IPS-18c (cell line): ENCODE measurements at regions not wholly inside any gene's neighbourhood (a gene's known extent, or its start where the extent isn't known, plus 50 kb on each side); places are given as distances from the start of the nearest gene placed in this dataset.
"Not testable (repeated sequence)": the region's sequence is repeated elsewhere in the genome, so short reads cannot be mapped to it uniquely, and the experiment has no call there.

Experiments
- H3K4me3 ChIP-seq: 2 replicates; pipeline ENCODE4 v1.7.0; 2013; ENCODE audit warnings: low read depth, mild to moderate bottlenecking, low read length, moderate library complexity; ENCODE audit not compliant: insufficient read depth
- H3K9me3 ChIP-seq: one replicate; pipeline ENCODE4 v1.6.1; 2013; ENCODE audit warnings: mild to moderate bottlenecking, low read length, moderate library complexity; ENCODE audit not compliant: control insufficient read depth, insufficient read depth

DNA sequence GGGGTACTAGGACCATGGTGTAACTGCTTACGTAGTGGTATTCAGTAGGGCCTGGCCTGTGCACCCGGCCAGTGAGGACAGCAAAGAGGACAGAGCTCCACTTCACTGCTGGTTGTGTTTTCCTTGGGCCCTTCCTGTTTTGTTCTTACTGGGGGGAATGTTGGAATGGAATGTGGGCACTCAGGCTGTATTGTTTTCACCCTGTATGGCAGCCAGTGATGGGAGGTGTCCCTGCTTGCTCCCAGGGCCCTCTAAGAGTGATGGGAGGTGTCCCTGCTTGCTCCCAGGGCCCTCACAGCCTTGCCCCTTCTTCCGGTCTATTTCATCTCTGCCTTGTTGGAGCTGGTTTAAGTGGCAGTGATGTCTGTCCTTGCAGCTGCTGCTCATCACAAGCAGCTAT lies 158.0 kb downstream of the ATP6V0E2 start:
- H3K4me3 ChIP-seq, H3K9me3 ChIP-seq: not testable (repeated sequence)

GRCh38 chr7:150033711-150034110 lies 159.9 kb downstream of the ATP6V0E2 start:
- H3K4me3 ChIP-seq, H3K9me3 ChIP-seq: not testable (repeated sequence)

DNA sequence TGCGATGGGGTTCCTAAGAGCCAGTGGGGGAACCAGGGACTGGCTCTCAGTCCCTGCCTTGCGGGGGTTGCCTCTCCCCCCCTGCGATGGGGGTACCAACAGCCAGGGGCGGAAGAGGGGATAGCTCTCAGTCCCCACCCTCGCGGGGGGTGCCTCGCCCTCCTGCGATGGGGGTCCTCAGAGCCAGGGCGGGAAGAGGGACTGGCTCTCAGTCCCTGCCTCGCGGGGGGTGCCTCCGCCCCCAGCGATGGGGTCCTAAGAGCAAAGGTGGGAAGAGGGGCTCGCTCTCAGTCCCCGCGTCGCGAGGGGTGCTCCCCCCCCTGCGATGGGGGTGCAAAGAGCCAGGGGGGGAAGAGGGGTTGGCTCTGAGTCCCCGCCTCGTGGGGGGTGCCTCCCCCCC lies 162.0 kb downstream of the ATP6V0E2 start:
- H3K4me3 ChIP-seq: not testable (repeated sequence)

GRCh38 chr7:150039061-150039460 lies 165.3 kb downstream of the ATP6V0E2 start:
- H3K9me3 ChIP-seq: not testable (repeated sequence)

More for the DNA sequence above, 162.0 kb downstream of the ATP6V0E2 start:
- H3K9me3 ChIP-seq: not testable (repeated sequence)

GRCh38 chr7:150042281-150042680 lies 168.5 kb downstream of the ATP6V0E2 start:
- not testable (repeated sequence) for H3K9me3 ChIP-seq, H3K4me3 ChIP-seq

More at GRCh38 chr7:150039061-150039460, 165.3 kb downstream of the ATP6V0E2 start:
- not testable (repeated sequence) for H3K4me3 ChIP-seq

- H3K4me3 ChIP-seq, H3K9me3 ChIP-seq: not testable (repeated sequence)
Observed at GRCh38 chr7:150044771-150045170, 171.0 kb downstream of the ATP6V0E2 start.

DNA sequence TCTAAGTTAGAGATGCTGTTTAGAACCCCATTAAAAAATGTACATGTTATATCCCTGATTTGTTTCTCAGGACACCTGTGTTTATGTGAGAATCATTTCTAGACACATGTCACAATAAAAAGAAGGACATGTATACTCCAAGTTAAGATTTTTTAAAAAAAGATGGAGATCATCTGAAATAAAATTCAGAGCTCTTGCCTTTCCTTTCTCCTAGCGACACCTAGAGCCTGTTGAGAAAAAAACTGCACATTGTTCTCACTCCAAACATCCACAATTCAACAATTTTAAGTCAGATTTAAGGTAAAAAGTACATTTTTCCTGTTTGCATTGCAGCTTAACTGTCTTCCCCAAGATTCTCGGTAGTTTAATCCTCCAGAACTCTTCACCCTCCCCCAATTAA lies 171.8 kb downstream of the ATP6V0E2 start:
- H3K9me3 ChIP-seq, H3K4me3 ChIP-seq: not testable (repeated sequence)

DNA sequence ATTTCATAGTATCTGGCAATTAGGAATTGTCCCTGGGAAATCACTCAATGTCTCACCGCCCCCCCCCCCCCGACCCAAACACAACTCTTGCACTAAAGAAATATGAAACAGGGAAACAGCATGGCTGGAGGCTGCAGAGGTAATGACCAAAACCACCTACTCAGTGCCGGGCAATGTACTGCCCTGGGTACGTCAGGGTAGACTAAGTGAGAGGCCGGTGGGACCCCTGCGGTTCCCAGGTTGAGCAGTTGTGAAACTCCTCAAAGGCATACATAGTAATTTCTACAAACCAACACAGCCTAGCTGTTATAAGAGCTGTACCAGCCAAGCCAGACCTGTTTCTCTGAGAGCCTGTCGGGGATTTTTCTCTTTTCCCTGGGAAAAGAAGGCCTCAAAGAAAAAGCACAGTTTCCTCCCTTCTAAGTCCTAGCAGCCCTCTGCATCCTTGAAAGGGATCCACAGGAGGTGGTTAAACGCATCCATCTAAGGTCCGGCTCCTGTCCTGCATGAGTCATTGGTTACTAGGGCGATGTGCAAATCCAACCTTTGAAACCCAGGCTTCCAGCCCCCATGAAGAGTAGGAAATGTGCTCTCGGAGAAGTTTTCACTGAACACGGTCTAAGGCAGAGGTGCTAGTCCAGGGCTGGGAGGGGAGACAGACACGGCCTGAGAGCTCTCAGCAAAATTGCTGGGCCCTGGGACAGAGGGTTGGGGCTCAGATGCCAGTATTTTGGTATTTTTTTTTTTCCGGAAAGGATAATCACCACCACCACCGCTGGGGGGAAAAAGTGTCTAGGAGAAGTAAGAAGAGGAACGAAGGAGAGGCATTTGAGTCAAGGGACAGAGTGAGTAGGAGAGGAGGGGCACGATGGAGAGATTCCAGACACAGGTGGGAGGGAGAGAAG lies 172.8 kb downstream of the ATP6V0E2 start:
- H3K4me3 ChIP-seq, H3K9me3 ChIP-seq: not testable (repeated sequence)

DNA sequence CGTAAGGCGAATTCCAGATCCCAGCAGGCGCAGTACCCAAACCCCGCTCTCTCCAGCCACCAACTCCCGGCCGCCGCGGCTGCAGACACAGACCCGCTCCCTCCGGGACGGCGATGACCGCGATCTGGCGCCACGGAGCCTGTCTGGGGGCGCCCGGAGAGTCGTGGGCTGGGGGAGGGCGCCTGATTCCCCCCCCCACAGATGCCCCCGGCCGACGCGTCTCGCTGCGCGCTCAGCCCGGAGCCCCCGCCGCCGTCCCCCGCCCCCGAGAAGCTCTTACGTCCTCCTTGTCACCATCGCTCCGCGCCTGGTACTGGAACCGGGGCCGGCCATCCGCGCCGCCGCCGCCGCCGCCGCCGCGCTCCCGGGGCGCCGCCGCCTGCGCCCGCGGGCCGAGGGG lies 173.6 kb downstream of the ATP6V0E2 start:
- peak overlapping the region; percentile 31; the same call in 1 of the 2 replicates for H3K4me3 ChIP-seq
- H3K9me3 ChIP-seq: not testable (repeated sequence)

DNA sequence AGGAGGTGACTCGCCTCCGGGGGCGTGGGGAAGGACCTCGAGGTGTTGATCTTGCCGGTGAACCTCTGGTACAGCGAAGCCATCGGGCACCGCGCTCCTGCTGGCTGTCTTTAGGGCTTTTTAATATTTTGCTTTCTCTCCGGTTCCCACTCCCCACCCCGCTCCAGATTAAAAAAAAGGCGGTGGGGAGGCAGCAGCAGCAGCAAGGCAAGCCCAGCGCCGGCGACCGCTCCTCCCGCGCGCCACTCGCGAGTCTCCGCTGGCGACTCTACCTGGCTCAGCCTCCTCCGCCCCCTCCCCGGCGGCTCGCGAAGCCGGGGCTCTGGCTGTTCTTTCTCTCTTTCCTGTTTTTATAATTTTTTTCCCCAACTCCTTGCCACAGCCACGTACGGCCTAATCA lies 174.0 kb downstream of the ATP6V0E2 start:
- peak overlapping the region; percentile 20; the same call in 1 of the 2 replicates for H3K4me3 ChIP-seq
- H3K9me3 ChIP-seq: not testable (repeated sequence)

DNA sequence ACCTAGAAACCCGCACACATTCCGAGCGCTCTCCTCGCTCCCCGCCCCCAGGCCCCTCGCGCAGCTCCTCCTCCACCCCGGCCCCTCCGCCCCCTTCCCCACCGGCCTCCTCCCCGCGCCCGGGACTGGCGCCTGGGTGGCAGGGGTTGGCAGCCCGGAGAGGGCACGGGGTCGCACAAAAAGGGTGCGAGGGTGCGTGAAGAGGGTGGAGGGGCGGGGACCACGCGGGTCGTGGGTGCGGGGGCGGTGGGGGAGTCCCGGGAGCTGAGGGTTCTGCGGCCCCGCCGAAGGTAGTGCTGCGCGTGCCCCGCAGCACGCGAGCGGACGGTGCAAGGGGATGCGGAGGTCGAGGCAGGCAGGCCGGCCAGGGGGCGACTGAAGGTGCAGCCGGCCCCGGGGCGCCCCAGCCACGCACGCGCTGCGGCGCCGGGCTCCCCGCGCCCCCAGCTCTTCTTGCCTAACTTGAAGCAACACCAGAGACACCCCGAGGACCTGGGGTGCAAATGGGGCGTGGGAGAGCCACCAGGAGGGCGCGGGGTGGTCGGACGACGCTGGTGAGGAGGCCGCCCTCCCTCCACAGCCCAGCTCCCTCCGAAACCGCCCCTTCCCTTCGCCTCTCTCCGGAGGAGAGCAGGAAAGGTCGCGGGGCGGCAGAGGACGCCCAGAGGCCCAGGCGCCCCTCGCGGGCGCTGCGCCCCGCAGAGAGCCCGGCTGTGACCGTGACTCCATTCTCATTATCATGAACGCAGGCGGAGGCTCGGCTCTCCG lies 174.7 kb downstream of the ATP6V0E2 start:
- H3K4me3 ChIP-seq: peak overlapping the region; percentile 43; the same call in 1 of the 2 replicates
- H3K9me3 ChIP-seq: not testable (repeated sequence)

DNA sequence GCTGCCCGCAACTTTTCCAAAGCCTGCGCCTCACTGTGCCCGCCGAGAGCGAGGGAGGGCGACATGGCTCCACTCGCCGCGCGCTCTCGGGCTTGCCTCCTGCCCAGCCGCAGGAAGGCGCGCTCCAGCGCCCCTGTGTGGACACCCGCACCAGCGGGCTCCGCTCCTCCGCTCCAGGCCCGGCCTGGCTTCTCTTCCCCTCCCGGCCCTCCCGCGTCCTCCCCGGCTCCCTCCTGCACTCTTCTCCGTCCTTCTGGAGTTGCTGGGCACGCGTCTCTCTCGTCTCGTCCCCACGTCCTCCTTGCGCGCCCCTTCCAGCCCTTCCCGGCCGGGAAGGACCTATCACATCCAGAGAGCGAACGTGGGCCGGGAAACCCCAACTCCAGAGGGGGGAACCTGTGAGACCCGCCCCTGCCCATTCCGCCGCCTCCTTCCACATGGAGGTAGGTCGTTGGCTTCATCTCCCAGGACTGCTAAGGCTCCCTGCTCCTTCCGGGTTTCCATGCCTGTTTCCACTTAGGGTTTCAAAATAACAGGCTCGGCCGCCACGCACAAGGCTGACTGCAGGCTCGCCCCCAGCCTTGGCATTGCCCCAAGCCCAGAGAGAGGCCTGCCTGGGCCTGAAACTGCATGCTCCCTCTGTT lies 175.4 kb downstream of the ATP6V0E2 start:
- peak overlapping the region; percentile 43; the same call in 1 of the 2 replicates for H3K4me3 ChIP-seq

DNA sequence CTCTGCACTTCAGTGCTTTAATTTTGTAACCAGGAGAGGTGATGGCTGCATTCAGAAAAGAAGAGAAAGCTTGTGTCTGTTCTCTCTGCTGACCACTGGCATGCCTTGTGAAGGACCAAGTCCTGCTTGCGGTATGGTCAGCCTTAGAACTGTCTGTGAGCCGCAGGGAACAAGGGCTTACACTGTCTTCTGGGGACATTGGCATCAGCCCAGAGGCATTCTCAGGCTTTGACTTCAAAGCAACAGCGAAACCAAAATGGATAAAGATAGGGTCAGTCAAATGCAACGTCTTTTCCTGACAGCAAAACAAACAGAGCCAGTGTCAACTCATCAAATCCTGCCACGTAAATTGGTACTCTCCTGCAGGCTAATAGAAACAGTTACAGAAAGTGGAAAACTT lies 179.6 kb downstream of the ATP6V0E2 start:
- not testable (repeated sequence) for H3K9me3 ChIP-seq, H3K4me3 ChIP-seq

More for the DNA sequence above, 175.4 kb downstream of the ATP6V0E2 start:
- H3K9me3 ChIP-seq: not testable (repeated sequence)

DNA sequence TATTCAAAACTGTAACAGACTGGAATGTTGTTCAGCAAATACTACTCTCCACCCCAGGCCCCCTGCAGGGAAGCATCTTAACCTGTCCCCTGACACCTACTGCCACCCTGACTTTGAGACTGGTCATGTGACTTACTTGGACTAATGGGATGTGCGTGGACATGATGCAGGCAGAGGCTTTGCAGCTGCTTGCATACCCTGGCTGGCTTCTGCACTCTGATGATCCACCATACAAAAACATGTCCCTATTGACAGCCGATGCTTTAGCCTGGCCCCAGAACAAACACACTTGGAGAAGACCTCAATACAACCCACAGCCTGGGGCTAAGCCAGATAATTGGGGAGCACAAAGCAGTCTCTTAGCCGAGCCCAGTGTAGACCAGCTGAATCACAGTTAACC lies 180.5 kb downstream of the ATP6V0E2 start:
- H3K4me3 ChIP-seq, H3K9me3 ChIP-seq: not testable (repeated sequence)

GRCh38 chr7:150060259-150061221 lies 186.8 kb downstream of the ATP6V0E2 start:
- not testable (repeated sequence) for H3K9me3 ChIP-seq

GRCh38 chr7:150063195-150063594 lies 189.4 kb downstream of the ATP6V0E2 start:
- not testable (repeated sequence) for H3K4me3 ChIP-seq, H3K9me3 ChIP-seq

More at GRCh38 chr7:150060259-150061221, 186.8 kb downstream of the ATP6V0E2 start:
- not testable (repeated sequence) for H3K4me3 ChIP-seq
